ENCODE measurements at regions not wholly inside any gene's neighbourhood (a gene's known extent, or its start where the extent isn't known, plus 50 kb on each side); places are given as distances from the start of the nearest gene placed in this dataset.

DNA sequence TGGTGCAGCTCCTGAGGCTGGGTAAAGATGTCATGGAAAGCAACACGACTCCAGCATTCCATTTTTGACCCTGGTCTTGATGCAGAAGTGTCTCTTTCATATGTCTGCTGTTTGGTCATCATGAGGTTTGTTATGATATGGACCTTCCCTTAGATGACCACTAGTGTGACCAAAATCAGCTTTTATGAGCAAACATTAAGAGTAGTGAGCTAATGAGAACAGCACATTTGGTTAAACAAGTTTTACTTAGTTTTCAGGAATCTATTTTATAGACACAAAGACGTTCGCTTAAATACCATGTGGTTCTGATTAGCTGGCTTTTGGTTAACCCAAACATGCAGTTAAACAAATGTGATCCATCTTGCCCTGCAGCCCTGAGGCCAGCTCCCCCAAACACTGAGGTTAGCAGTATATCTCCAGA lies 56.7 kb upstream of the ACTBL2 start:
- H3K27ac ChIP-seq (ENCODE audit: low read depth, low read length), result no peak overlapping the region
- H3K4me1 ChIP-seq (ENCODE audit: control insufficient read depth, low read length), result no peaks in the 10 kb centered on the region
- H3K9me3 ChIP-seq (ENCODE audit: control insufficient read depth, insufficient read depth, low read length), result no peaks in the 10 kb centered on the region
- no peaks in the 10 kb centered on the region for H4K20me1 ChIP-seq (ENCODE audit: control insufficient read depth, insufficient read depth, low read depth, low read length)
- no peak overlapping the region for H3K4me3 ChIP-seq (ENCODE audit: low read length)
- no peaks in the 10 kb centered on the region for H3K79me2 ChIP-seq (ENCODE audit: control insufficient read depth, low read length)
- H3K4me2 ChIP-seq (ENCODE audit: low read length), result no peak overlapping the region
- no peaks in the 10 kb centered on the region for H3K9me2 ChIP-seq (replicated peaks; ENCODE audit: control insufficient read depth, low read length)
- no peak for TF ChIP-seq CTCF (IDR thresholded peaks at IDR 0.05; ENCODE audit: low read depth, low read length, poor library complexity, severe bottlenecking)
- TF ChIP-seq EZH2phosphoT487 (IDR thresholded peaks at IDR 0.05; ENCODE audit: borderline replicate concordance, low read length), result no peak
- no peaks in the 10 kb centered on the region for H3F3A ChIP-seq (ENCODE audit: control insufficient read depth, insufficient read depth)
- no peaks in the 10 kb centered on the region for H3K27me3 ChIP-seq (ENCODE audit: control insufficient read depth, low read length)
- H3K36me3 ChIP-seq (ENCODE audit: control insufficient read depth, low read length), result no peaks in the 10 kb centered on the region

DNA sequence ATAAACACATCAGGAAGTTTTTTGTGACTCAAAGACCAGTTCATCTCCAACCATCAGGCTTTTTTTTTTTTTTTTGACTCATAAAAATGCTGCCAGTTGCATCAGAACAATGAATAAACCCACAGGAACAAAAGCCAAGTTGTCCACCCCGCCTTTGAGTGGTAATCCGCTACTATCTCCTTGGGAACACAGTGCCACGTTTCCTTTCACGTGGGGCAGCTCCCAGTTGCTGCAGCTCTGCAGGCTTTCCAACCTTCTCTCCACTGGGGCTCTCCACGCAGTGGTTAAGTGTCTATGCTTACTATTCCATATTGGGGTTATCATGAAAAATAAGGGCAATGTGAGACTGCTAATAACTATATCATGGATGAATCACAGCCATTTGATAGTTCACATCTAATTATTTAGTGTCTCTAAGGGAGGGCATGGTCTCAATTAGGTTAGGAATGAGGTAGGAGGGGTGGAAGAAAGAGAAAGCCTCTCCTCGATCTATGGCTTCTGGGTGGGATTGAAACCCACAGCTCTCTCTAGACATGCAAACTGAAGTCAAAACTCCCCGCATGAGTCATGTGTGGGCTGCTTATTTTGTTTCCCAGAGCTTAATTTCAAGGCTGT lies 55.8 kb upstream of the ACTBL2 start:
- H3K9me3 ChIP-seq (ENCODE audit: control insufficient read depth, insufficient read depth, low read length), result no peaks in the 10 kb centered on the region
- no peaks in the 10 kb centered on the region for H3K79me2 ChIP-seq (ENCODE audit: control insufficient read depth, low read length)
- no peaks in the 10 kb centered on the region for H3K36me3 ChIP-seq (ENCODE audit: control insufficient read depth, low read length)
- no peaks in the 10 kb centered on the region for H3K27me3 ChIP-seq (ENCODE audit: control insufficient read depth, low read length)
- TF ChIP-seq EZH2phosphoT487 (IDR thresholded peaks at IDR 0.05; ENCODE audit: borderline replicate concordance, low read length), result no peak
- no peak for TF ChIP-seq CTCF (IDR thresholded peaks at IDR 0.05; ENCODE audit: low read depth, low read length, poor library complexity, severe bottlenecking)
- H4K20me1 ChIP-seq (ENCODE audit: control insufficient read depth, insufficient read depth, low read depth, low read length), result no peaks in the 10 kb centered on the region
- no peak overlapping the region for H3K27ac ChIP-seq (ENCODE audit: low read depth, low read length)
- no peaks in the 10 kb centered on the region for H3K9me2 ChIP-seq (replicated peaks; ENCODE audit: control insufficient read depth, low read length)
- no peak overlapping the region for H3K4me2 ChIP-seq (ENCODE audit: low read length)
- no peak overlapping the region for H3K4me3 ChIP-seq (ENCODE audit: low read length)
- H3F3A ChIP-seq (ENCODE audit: control insufficient read depth, insufficient read depth), result no peaks in the 10 kb centered on the region
- H3K4me1 ChIP-seq (ENCODE audit: control insufficient read depth, low read length), result no peaks in the 10 kb centered on the region

- Histone ChIP-seq H3F3A (ENCODE audit: control insufficient read depth, insufficient read depth) (no peaks in the 10 kb centered on the region), H3K4me3 (ENCODE audit: low read length) (no peak overlapping the region), H3K4me2 (ENCODE audit: low read length) (no peak overlapping the region), H3K9me3 (ENCODE audit: control insufficient read depth, insufficient read depth, low read length) (no peaks in the 10 kb centered on the region), H3K27ac (ENCODE audit: low read depth, low read length) (no peak overlapping the region), H3K79me2 (ENCODE audit: control insufficient read depth, low read length) (no peaks in the 10 kb centered on the region), H3K4me1 (ENCODE audit: control insufficient read depth, low read length) (no peaks in the 10 kb centered on the region), H3K9me2 (replicated peaks; ENCODE audit: control insufficient read depth, low read length) (no peaks in the 10 kb centered on the region), H3K27me3 (ENCODE audit: control insufficient read depth, low read length) (no peaks in the 10 kb centered on the region), H4K20me1 (ENCODE audit: control insufficient read depth, insufficient read depth, low read depth, low read length) (no peaks in the 10 kb centered on the region), H3K36me3 (ENCODE audit: control insufficient read depth, low read length) (no peaks in the 10 kb centered on the region)
- TF ChIP-seq CTCF (IDR thresholded peaks at IDR 0.05; ENCODE audit: low read depth, low read length, poor library complexity, severe bottlenecking), result no peak
These were observed 55.2 kb upstream of the ACTBL2 start for GRCh38 chr5:57537811-57538210.

Measured in DOHH2 (cell line).